Smooth muscle cell (in vitro differentiated cells): ENCODE measurements at regions not wholly inside any gene's neighbourhood (a gene's known extent, or its start where the extent isn't known, plus 50 kb on each side); places are given as distances from the start of the nearest gene placed in this dataset.

Experiments used
- DNase-seq: peaks from one replicate; lab custom pipeline; 2025; ENCODE audit not compliant: unreplicated experiment; lab: John Stamatoyannopoulos, UW
- H2AFZ ChIP-seq: fragments of 200-600 bp; sonication (generic); 2 replicates; pipeline ENCODE4 v1.6.0; 2016; ENCODE audit warnings: antibody characterized with exemption, low read depth, mild to moderate bottlenecking
- H3F3A ChIP-seq: fragments of 200-600 bp; sonication (generic); 2 replicates; pipeline ENCODE4 v1.6.0; 2017; ENCODE audit warnings: antibody characterized with exemption, low read depth
- H3K27ac ChIP-seq: fragments of 200-600 bp; sonication (generic); 2 replicates; pipeline ENCODE4 v1.5.1; 2016; ENCODE audit warnings: low read depth, mild to moderate bottlenecking
- H3K27me3 ChIP-seq: fragments of 200-600 bp; sonication (generic); 2 replicates; pipeline ENCODE4 v1.6.1; 2016; ENCODE audit warnings: low read depth, mild to moderate bottlenecking
- H3K36me3 ChIP-seq: fragments of 200-600 bp; sonication (generic); 2 replicates; pipeline ENCODE4 v1.5.1; 2016; ENCODE audit warnings: low read depth
- H3K4me1 ChIP-seq: fragments of 200-600 bp; sonication (generic); 2 replicates; pipeline ENCODE4 v1.5.1; 2016; ENCODE audit warnings: low read depth
- H3K4me2 ChIP-seq: fragments of 200-600 bp; sonication (generic); 2 replicates; pipeline ENCODE4 v1.6.0; 2016; ENCODE audit warnings: mild to moderate bottlenecking
- H3K4me3 ChIP-seq: fragments of 200-600 bp; sonication (generic); 2 replicates; pipeline ENCODE4 v1.5.1; 2016; ENCODE audit warnings: mild to moderate bottlenecking
- H3K79me2 ChIP-seq: fragments of 200-600 bp; sonication (generic); 2 replicates; pipeline ENCODE4 v1.6.0; 2016; ENCODE audit warnings: low read depth, mild to moderate bottlenecking
- H3K9ac ChIP-seq: fragments of 200-600 bp; sonication (generic); 2 replicates; pipeline ENCODE4 v1.6.0; 2016; ENCODE audit warnings: low read depth
- H3K9me3 ChIP-seq: fragments of 200-600 bp; sonication (generic); replicated peaks from 2 replicates; pipeline ENCODE4 v1.5.1; 2016; ENCODE audit warnings: low read depth
- H4K20me1 ChIP-seq: fragments of 200-600 bp; sonication (generic); 2 replicates; pipeline ENCODE4 v1.6.0; 2016; ENCODE audit warnings: low read depth
- WGBS: methylation state at CpG from one replicate; pipeline ENCODE4 v1.1.7; 2016; ENCODE audit warnings: low lambda C conversion rate; 5-methylcytosine and 5-hydroxymethylcytosine counted together
- TF ChIP-seq, protein P1 (sequence below): fragments of 200-600 bp; sonication (generic); IDR thresholded peaks from 2 replicates; pipeline ENCODE4 v1.5.1; 2017; ENCODE audit warnings: borderline replicate concordance, mild to moderate bottlenecking, antibody characterized with exemption; ENCODE audit not compliant: insufficient read depth, poor library complexity, severe bottlenecking

DNA sequence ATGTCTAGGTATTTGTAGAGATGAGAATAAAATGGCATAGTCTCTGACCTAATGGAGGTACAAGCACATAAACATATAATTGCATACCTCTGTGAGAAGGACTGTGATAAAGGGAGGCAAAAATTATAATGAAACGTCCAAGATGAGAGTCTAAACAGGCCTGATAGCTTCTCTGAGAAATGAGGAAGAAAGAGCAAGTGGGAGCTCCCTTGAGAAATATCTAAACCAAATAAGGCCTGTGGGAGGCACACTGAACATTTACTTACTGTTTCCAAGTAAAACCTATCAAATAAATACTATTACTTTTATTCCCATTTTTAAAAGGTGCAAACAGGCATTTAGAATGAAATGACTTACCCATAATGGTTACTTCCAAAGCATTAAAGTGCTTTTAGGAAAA lies 125.6 kb upstream of the PAPPA start:
- Histone ChIP-seq H3K36me3 (no peaks in the 10 kb centered on the region), H3K79me2 (no peaks in the 10 kb centered on the region), H3K27me3 (no peaks in the 10 kb centered on the region), H4K20me1 (no peaks in the 10 kb centered on the region), H3F3A (no peaks in the 10 kb centered on the region), H3K4me1 (no peaks in the 10 kb centered on the region), H3K4me3 (no peak overlapping the region), H3K9me3 (no peaks in the 10 kb centered on the region), H3K9ac (no peak overlapping the region), H3K4me2 (no peak overlapping the region), H2AFZ (no peak overlapping the region), H3K27ac (no peak overlapping the region)
- DNase-seq, result no peak
- TF ChIP-seq, protein P1, sequence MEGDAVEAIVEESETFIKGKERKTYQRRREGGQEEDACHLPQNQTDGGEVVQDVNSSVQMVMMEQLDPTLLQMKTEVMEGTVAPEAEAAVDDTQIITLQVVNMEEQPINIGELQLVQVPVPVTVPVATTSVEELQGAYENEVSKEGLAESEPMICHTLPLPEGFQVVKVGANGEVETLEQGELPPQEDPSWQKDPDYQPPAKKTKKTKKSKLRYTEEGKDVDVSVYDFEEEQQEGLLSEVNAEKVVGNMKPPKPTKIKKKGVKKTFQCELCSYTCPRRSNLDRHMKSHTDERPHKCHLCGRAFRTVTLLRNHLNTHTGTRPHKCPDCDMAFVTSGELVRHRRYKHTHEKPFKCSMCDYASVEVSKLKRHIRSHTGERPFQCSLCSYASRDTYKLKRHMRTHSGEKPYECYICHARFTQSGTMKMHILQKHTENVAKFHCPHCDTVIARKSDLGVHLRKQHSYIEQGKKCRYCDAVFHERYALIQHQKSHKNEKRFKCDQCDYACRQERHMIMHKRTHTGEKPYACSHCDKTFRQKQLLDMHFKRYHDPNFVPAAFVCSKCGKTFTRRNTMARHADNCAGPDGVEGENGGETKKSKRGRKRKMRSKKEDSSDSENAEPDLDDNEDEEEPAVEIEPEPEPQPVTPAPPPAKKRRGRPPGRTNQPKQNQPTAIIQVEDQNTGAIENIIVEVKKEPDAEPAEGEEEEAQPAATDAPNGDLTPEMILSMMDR, result no peak
- 83% methylated on average over 1 of the region's 1 CpG for WGBS

DNA sequence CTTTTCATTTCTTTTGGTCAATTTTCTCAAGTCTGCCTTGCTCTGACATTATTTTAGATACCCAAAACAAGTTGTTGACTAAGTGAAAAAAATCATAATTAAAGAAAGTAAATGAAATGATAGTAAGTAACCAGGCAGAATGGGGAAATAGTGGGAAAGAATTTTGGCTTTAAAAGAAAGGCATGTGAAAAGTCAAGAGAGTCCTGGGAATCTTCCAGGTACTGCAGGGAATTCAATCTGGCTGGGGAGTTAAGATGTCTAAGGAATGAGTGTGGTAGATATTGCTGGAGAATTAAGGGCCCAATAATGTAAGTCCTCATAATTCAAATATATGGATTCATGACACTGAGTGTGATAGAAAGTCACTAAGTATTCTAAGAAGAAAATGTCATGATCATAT lies 123.1 kb upstream of the PAPPA start:
- Histone ChIP-seq H3K27me3 (no peaks in the 10 kb centered on the region), H2AFZ (no peak overlapping the region), H3K9ac (no peak overlapping the region), H3K4me3 (no peak overlapping the region), H3K4me1 (no peaks in the 10 kb centered on the region), H4K20me1 (no peaks in the 10 kb centered on the region), H3K4me2 (no peak overlapping the region), H3K27ac (no peak overlapping the region), H3K9me3 (no peaks in the 10 kb centered on the region), H3K36me3 (no peaks in the 10 kb centered on the region), H3F3A (no peaks in the 10 kb centered on the region), H3K79me2 (no peaks in the 10 kb centered on the region)
- no peak for DNase-seq
- TF ChIP-seq, protein P1, result no peak

DNA sequence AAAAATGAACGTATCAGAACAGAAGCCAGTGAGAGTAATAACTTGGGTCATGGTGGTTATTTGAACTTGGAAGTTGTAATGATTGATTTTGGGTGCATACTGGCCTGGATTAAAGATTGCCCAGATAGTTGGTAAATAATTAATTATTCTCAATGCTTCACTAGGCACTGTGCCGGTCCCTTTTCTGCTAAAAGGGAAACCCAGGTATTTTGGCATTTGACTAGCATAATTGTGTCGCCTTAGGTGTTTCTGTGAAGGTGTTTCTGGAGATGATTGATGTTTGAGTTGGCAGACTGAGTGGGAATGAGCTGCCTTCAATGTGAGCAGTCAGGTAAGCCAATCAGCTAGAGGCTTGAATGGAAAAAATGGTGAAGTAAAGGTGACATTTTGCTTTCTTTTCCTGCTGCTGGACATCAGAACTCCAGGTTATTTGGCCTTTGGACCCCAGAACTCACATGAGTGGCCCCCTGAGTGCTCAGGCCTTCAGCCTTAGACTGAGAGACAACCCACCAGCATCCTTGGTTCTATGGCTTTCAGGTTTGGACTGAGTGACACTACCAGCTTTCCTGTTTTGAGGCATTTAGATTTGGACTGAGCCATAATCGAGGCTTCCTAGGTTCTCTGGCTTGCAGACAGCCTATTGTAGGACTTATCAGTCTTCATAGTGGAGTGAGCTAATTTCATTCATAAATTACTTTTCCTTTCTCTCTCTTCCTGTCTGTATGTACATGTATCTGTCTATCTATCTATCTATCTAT lies 120.7 kb upstream of the PAPPA start:
- H4K20me1 ChIP-seq, result no peaks in the 10 kb centered on the region
- H3K9me3 ChIP-seq, result no peaks in the 10 kb centered on the region
- H3F3A ChIP-seq, result no peaks in the 10 kb centered on the region
- H3K79me2 ChIP-seq, result no peaks in the 10 kb centered on the region
- no peak for DNase-seq
- TF ChIP-seq, protein P1, result no peak
- no peak overlapping the region for H3K4me3 ChIP-seq
- no peak overlapping the region for H3K4me2 ChIP-seq
- no peak overlapping the region for H3K9ac ChIP-seq
- no peak overlapping the region for H2AFZ ChIP-seq
- no peak overlapping the region for H3K27ac ChIP-seq
- no peaks in the 10 kb centered on the region for H3K4me1 ChIP-seq
- no peaks in the 10 kb centered on the region for H3K36me3 ChIP-seq
- no peaks in the 10 kb centered on the region for H3K27me3 ChIP-seq
- 92% methylated on average over 4 of the region's 4 CpGs for WGBS

DNA sequence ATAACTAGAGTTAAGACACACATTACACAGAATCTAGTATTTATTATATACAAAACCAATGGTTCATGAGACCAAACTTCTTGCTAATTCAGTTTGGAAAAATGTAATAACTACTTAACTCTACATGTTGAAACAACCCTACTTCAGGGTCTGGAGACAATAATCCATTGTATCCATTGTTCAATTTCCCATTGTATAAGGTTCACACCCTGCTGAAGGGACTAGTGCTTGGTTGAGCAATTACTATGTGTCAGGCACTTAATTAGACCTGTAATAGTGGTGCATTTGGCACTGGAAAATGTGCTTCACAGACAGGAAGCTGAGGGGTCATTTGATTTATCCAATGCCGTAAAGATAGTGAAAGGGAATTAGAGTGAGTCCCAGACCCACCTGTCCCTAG lies 114.3 kb upstream of the PAPPA start:
- TF ChIP-seq, protein P1, result no peak
- Histone ChIP-seq H4K20me1 (no peaks in the 10 kb centered on the region), H3F3A (no peaks in the 10 kb centered on the region), H3K27me3 (no peaks in the 10 kb centered on the region), H3K27ac (no peak overlapping the region), H3K4me3 (no peak overlapping the region), H3K9me3 (no peaks in the 10 kb centered on the region), H3K79me2 (no peaks in the 10 kb centered on the region), H3K36me3 (no peaks in the 10 kb centered on the region), H2AFZ (no peak overlapping the region), H3K4me1 (no peaks in the 10 kb centered on the region), H3K9ac (no peak overlapping the region), H3K4me2 (no peak overlapping the region)
- DNase-seq, result no peak
- WGBS, result 100% methylated on average over 1 of the region's 1 CpG
